Thyroid gland (tissue), 4 donors: ENCODE measurements at regions not wholly inside any gene's neighbourhood (a gene's known extent, or its start where the extent isn't known, plus 50 kb on each side); places are given as distances from the start of the nearest gene placed in this dataset.

Experiments
- CTCF ChIP-seq, 6 experiments: fragments of 200-600 bp in 3 of 6; fragments of 450-650 bp in 3 of 6; sonication (generic) in 3 of 6; IDR thresholded peaks; one replicate each; pipeline ENCODE4 v1.5.1; 2016 to 2019; ENCODE audit warnings: antibody characterized with exemption in 6 of 6, mild to moderate bottlenecking in 2 of 6, inconsistent platforms in 1 of 6, moderate library complexity in 1 of 6
- POLR2A ChIP-seq, 2 donors: fragments of 450-650 bp; IDR thresholded peaks; one replicate each; pipeline ENCODE4 v1.6.1; 2017; ENCODE audit warnings: antibody characterized with exemption in 2 of 2, mild to moderate bottlenecking in 2 of 2, moderate library complexity in 1 of 2

DNA sequence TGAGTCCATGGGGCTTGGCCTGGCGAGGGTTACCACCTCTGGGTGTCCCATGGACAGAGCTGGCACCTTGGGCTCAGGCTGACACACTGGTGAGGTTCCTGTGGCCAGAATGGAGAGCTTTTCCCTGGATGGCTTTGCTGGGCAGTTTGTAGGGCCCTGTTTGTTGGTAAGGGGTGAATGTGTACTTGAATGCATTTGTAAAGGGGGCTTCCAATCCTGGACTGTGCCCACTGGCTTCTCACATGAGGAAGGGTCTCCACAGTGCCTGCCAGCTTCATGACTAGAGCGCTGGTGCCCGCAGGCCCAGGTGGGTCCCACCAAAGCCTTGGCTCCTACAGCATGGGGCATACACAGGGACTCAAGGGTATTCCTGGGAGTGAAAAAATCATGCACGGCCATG is 103.5 kb upstream of the SIX2 start:
- TF ChIP-seq CTCF (IDR thresholded peaks at IDR 0.05) (no peak), POLR2A (IDR thresholded peaks at IDR 0.05) (no peak)
